BLaER1 (cell line): ENCODE measurements at regions not wholly inside any gene's neighbourhood (a gene's known extent, or its start where the extent isn't known, plus 50 kb on each side); places are given as distances from the start of the nearest gene placed in this dataset.

Experiments used
- H3K27ac ChIP-seq: shearing (Covaris generic); formaldehyde crosslinking; 2 replicates; pipeline ENCODE4 v1.8.1; 2022
- H3K27me3 ChIP-seq: shearing (Covaris generic); formaldehyde crosslinking; 2 replicates; pipeline ENCODE4 v1.8.1; 2022
- H3K36me3 ChIP-seq: shearing (Covaris generic); formaldehyde crosslinking; 2 replicates; pipeline ENCODE4 v1.8.1; 2022
- H3K4me1 ChIP-seq: shearing (Covaris generic); formaldehyde crosslinking; 2 replicates; pipeline ENCODE4 v1.8.1; 2022
- H3K4me2 ChIP-seq: shearing (Covaris generic); formaldehyde crosslinking; 2 replicates; pipeline ENCODE4 v1.8.1; 2022
- H3K4me3 ChIP-seq: shearing (Covaris generic); formaldehyde crosslinking; 2 replicates; pipeline ENCODE4 v1.8.1; 2022
- H3K9ac ChIP-seq: shearing (Covaris generic); formaldehyde crosslinking; 2 replicates; pipeline ENCODE4 v1.8.1; 2022
- H3K9me3 ChIP-seq: shearing (Covaris generic); formaldehyde crosslinking; 2 replicates; pipeline ENCODE4 v1.8.1; 2022
- H4K20me1 ChIP-seq: shearing (Covaris generic); formaldehyde crosslinking; 2 replicates; pipeline ENCODE4 v1.8.1; 2022
- Cebpa-rat ChIP-seq: shearing (Covaris generic); IDR thresholded peaks from 2 replicates; pipeline ENCODE4 v1.8.1; 2022

GRCh38 chr13:74835579-74835978, 646.4 kb downstream of the TBC1D4 start:
- H3K27me3 ChIP-seq: no peaks in the 10 kb centered on the region

GRCh38 chr13:74825938-74826246, 656.1 kb downstream of the TBC1D4 start:
- Histone ChIP-seq H3K27ac (no peak overlapping the region), H4K20me1 (no peaks in the 10 kb centered on the region), H3K36me3 (no peaks in the 10 kb centered on the region), H3K4me2 (no peak overlapping the region), H3K27me3 (no peaks in the 10 kb centered on the region), H3K4me3 (no peak overlapping the region), H3K4me1 (no peaks in the 10 kb centered on the region), H3K9ac (no peak overlapping the region), H3K9me3 (no peaks in the 10 kb centered on the region)
- TF ChIP-seq Cebpa-rat: no peak

More at GRCh38 chr13:74835579-74835978, 646.4 kb downstream of the TBC1D4 start:
- H3K4me2 ChIP-seq: no peak overlapping the region
- no peaks in the 10 kb centered on the region for H3K4me1 ChIP-seq
- no peaks in the 10 kb centered on the region for H4K20me1 ChIP-seq
- H3K4me3 ChIP-seq: no peak overlapping the region
- H3K36me3 ChIP-seq: no peaks in the 10 kb centered on the region
- H3K9ac ChIP-seq: no peak overlapping the region
- H3K27ac ChIP-seq: no peak overlapping the region
- no peaks in the 10 kb centered on the region for H3K9me3 ChIP-seq
- TF ChIP-seq Cebpa-rat: no peak

GRCh38 chr13:74825152-74825937, 656.6 kb downstream of the TBC1D4 start:
- Histone ChIP-seq H3K9me3 (no peaks in the 10 kb centered on the region), H3K4me2 (no peak overlapping the region), H4K20me1 (no peaks in the 10 kb centered on the region), H3K27ac (no peak overlapping the region), H3K27me3 (no peaks in the 10 kb centered on the region), H3K4me3 (no peak overlapping the region), H3K4me1 (no peaks in the 10 kb centered on the region), H3K9ac (no peak overlapping the region), H3K36me3 (no peaks in the 10 kb centered on the region)
- TF ChIP-seq Cebpa-rat: no peak

GRCh38 chr13:74820809-74821208, 661.2 kb downstream of the TBC1D4 start:
- no peak for TF ChIP-seq Cebpa-rat
- Histone ChIP-seq H3K27me3 (no peaks in the 10 kb centered on the region), H3K4me1 (no peaks in the 10 kb centered on the region), H4K20me1 (no peaks in the 10 kb centered on the region), H3K9ac (no peak overlapping the region), H3K36me3 (no peaks in the 10 kb centered on the region), H3K4me2 (no peak overlapping the region), H3K27ac (no peak overlapping the region), H3K9me3 (no peaks in the 10 kb centered on the region), H3K4me3 (no peak overlapping the region)

GRCh38 chr13:74819549-74819948, 662.4 kb downstream of the TBC1D4 start:
- no peaks in the 10 kb centered on the region for H3K27me3 ChIP-seq
- no peak overlapping the region for H3K4me3 ChIP-seq
- no peak overlapping the region for H3K9ac ChIP-seq
- 0 out of 2 replicates have a peak, but pooled peaks cover under 1% of the 10 kb centered on the region for H3K9me3 ChIP-seq
- H3K4me1 ChIP-seq: no peaks in the 10 kb centered on the region
- no peak overlapping the region for H3K4me2 ChIP-seq
- H3K36me3 ChIP-seq: no peaks in the 10 kb centered on the region
- H4K20me1 ChIP-seq: no peaks in the 10 kb centered on the region
- no peak for TF ChIP-seq Cebpa-rat
- no peak overlapping the region for H3K27ac ChIP-seq

- no peaks in the 10 kb centered on the region for H4K20me1 ChIP-seq
- H3K4me2 ChIP-seq: no peak overlapping the region
- TF ChIP-seq Cebpa-rat: no peak
- H3K27me3 ChIP-seq: no peaks in the 10 kb centered on the region
- no peaks in the 10 kb centered on the region for H3K4me1 ChIP-seq
- H3K4me3 ChIP-seq: no peak overlapping the region
- H3K9ac ChIP-seq: no peak overlapping the region
- no peak overlapping the region for H3K27ac ChIP-seq
- peaks cover 14% of the 10 kb centered on the region; the same call in 1 of the 2 replicates for H3K9me3 ChIP-seq
- H3K36me3 ChIP-seq: no peaks in the 10 kb centered on the region
Observed at GRCh38 chr13:74816737-74817136, 665.2 kb downstream of the TBC1D4 start.

- H4K20me1 ChIP-seq: no peaks in the 10 kb centered on the region
- no peaks in the 10 kb centered on the region for H3K36me3 ChIP-seq
- H3K4me1 ChIP-seq: 0 out of 2 replicates have a peak, but pooled peaks cover 5% of the 10 kb centered on the region
- no peaks in the 10 kb centered on the region for H3K9me3 ChIP-seq
- H3K9ac ChIP-seq: no peak overlapping the region
- H3K27me3 ChIP-seq: no peaks in the 10 kb centered on the region
- no peak overlapping the region for H3K4me2 ChIP-seq
- TF ChIP-seq Cebpa-rat: no peak
- H3K4me3 ChIP-seq: no peak overlapping the region
- no peak overlapping the region for H3K27ac ChIP-seq
Observed at GRCh38 chr13:74796157-74796556, 662.0 kb upstream of the KLF12 start.

GRCh38 chr13:74795526-74795925, 661.3 kb upstream of the KLF12 start:
- no peaks in the 10 kb centered on the region for H3K9me3 ChIP-seq
- no peak overlapping the region for H3K4me2 ChIP-seq
- H4K20me1 ChIP-seq: no peaks in the 10 kb centered on the region
- no peaks in the 10 kb centered on the region for H3K27me3 ChIP-seq
- no peak overlapping the region for H3K9ac ChIP-seq
- TF ChIP-seq Cebpa-rat: no peak
- H3K36me3 ChIP-seq: no peaks in the 10 kb centered on the region
- H3K4me1 ChIP-seq: 0 out of 2 replicates have a peak, but pooled peaks cover 5% of the 10 kb centered on the region
- no peak overlapping the region for H3K4me3 ChIP-seq
- no peak overlapping the region for H3K27ac ChIP-seq

GRCh38 chr13:74794582-74794981, 660.4 kb upstream of the KLF12 start:
- H3K4me2 ChIP-seq: 0 out of 2 replicates have a peak overlapping the region, but pooled peaks have one; percentile 12
- H3K9ac ChIP-seq: no peak overlapping the region
- H3K9me3 ChIP-seq: no peaks in the 10 kb centered on the region
- H3K27ac ChIP-seq: no peak overlapping the region
- H4K20me1 ChIP-seq: no peaks in the 10 kb centered on the region
- no peaks in the 10 kb centered on the region for H3K27me3 ChIP-seq
- H3K4me1 ChIP-seq: 0 out of 2 replicates have a peak, but pooled peaks cover 5% of the 10 kb centered on the region
- no peak for TF ChIP-seq Cebpa-rat
- no peak overlapping the region for H3K4me3 ChIP-seq
- H3K36me3 ChIP-seq: no peaks in the 10 kb centered on the region

GRCh38 chr13:74794147-74794546, 659.9 kb upstream of the KLF12 start:
- 0 out of 2 replicates have a peak overlapping the region, but pooled peaks have one; percentile 12 for H3K4me2 ChIP-seq
- no peaks in the 10 kb centered on the region for H3K27me3 ChIP-seq
- H3K9me3 ChIP-seq: no peaks in the 10 kb centered on the region
- 0 out of 2 replicates have a peak, but pooled peaks cover 5% of the 10 kb centered on the region for H3K4me1 ChIP-seq
- no peak overlapping the region for H3K27ac ChIP-seq
- H4K20me1 ChIP-seq: no peaks in the 10 kb centered on the region
- no peaks in the 10 kb centered on the region for H3K36me3 ChIP-seq
- H3K9ac ChIP-seq: no peak overlapping the region
- H3K4me3 ChIP-seq: no peak overlapping the region
- no peak for TF ChIP-seq Cebpa-rat
